ENCODE measurements at regions not wholly inside any gene's neighbourhood (a gene's known extent, or its start where the extent isn't known, plus 50 kb on each side); places are given as distances from the start of the nearest gene placed in this dataset.
"Not testable (repeated sequence)": the region's sequence is repeated elsewhere in the genome, so short reads cannot be mapped to it uniquely, and the experiment has no call there.

DNA sequence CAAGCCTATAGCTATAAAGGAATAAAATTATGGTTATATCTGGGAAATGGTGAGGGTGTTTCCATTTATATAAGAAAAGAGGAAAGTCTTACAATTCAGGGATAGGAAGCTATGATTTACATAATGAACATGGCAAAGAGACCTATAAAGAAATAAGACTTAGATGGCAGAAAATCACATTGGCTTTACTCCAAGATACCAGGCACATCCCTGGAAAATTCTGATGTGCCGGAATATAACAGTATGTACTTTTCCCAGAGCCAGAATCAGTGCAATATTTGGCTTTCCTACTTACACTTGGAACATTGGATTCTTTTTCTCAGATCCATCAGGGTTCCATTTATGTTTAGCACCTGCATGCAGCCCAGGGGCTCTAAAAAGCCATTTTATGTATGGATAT lies 357.8 kb downstream of the CETN3 start:
- no peak for DNase-seq

- no peak for DNase-seq
These were observed 359.5 kb downstream of the CETN3 start for GRCh38 chr5:90050103-90050502.

DNA sequence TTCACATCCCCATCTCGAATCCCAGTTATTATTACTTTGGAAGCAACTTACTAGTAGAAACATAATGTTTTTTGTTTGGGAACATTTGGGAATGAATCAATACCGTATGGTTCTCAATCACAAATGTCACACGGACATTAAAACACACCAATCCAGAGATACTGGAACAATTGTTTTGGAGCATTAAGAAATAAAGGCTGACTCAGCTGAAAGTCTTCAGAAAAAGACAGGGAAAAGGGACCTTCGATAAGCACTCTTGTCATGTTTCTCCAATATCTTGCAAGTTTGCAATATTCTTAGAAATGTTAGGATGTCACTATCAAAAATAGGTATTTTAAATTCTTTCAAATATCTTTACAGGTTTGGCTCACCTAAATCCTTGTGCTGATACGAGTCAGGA lies 362.4 kb downstream of the CETN3 start:
- no peak for DNase-seq

DNA sequence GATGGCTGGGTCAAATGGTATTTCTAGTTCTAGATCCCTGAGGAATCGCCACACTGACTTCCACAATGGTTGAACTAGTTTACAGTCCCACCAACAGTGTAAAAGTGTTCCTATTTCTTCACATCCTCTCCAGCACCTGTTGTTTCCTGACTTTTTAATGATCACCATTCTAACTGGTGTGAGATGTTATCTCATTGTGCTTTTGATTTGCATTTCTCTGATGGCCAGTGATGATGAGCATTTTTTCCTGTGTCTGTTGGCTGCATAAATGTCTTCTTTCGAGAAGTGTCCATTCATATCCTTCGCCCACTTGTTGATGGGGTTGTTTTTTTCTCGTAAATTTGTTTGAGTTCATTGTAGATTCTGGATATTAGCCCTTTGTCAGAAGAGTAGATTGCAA lies 369.5 kb downstream of the CETN3 start:
- DNase-seq, result not testable (repeated sequence)

GRCh38 chr5:90037646-90038045 lies 371.9 kb downstream of the CETN3 start:
- DNase-seq, result no peak

GRCh38 chr5:90022711-90023053 lies 386.9 kb downstream of the CETN3 start:
- DNase-seq, result no peak

DNA sequence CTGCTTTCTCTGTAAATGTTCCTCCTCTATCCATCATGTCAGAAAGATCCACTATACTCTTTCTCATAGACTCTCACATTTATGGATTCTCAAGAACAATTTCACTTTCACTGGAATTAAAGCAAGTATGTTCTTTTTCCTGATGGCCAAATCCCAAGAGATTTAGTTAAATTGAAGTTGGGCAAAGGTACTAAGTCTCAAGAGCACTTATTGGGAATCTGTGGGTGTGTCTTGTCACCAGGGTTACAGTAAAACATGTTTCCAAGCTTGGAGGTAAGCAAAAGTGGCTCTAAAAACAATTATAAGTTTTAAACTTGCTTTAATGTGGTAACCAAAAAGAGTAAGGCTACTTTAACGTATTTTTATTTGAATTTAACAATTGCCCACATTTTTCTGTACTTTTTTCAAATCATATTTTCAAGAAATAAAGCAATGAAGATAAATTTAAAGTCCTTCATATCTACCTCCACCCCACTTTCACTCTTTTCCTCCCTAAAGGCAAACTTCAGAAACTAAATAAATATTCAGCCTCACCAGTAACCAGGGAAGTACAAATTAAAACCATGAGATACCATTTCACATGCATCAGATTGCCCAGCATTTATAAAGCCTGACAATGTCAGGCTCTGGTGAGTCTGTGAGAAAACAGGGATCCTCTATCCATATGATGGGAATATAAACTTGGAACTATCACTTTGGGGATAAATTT lies 387.4 kb downstream of the CETN3 start:
- no peak for DNase-seq

DNA sequence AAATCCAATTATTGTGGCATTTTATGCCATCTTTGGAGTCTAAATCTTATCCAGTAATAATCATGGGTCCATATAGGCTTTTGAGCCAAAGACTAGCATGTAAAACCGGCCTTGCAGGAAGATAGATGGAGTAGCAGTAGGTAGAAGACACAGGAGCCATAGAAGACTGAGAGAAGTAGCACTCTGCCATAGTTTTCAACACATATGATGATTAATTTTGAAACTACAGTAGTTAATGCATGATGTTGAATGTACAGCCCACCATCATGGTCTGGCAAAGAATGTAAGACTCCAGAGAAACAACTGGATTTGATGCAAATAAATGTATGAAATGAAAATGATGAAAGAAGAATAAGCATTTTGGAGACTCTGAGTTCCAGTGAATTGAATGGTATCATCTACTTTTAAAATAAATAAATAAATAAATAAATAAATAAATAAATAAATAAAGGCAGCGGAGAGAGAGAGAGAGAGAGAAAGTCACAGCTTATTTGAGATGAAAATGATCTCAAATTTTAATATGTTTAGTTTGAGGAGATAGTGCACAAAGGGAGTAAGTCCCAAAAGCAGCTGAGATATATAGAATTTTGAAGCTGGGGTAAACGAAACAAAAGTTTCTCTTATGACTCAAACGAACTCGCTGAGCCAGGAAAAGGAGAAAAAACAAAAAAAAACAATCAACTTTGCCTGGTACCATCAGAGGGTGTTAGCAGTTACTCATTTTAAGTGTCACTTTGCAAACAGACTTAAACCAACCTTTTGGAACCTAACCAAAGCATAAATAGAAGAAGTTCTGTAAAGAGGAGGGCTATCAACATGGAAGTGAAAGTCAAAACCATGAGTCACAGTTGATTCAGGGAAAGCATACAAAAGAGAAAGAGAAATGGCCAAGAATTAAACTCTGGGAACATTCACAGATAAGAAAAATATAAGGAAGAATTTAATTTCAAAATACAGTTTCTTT lies 388.7 kb downstream of the CETN3 start:
- DNase-seq, result no peak

DNA sequence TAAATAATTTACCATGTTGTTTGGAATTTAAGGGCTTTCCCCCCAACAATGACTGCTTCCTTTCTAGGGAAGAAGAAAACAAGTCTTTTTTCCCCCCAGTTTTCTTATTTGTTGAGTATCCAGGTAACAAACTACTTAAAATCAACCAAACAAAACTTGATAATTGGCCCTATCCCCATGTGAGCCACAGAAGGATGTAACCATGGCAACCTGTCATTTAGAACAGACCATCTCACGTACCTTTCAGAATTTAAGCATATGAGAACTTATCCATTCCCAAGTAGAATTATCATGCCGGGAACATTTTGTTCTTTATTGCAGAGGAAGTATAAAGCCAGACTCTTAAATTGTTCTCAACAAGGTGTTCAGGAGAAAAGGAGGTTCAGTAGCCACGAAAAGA lies 392.3 kb downstream of the CETN3 start:
- no peak for DNase-seq

DNA sequence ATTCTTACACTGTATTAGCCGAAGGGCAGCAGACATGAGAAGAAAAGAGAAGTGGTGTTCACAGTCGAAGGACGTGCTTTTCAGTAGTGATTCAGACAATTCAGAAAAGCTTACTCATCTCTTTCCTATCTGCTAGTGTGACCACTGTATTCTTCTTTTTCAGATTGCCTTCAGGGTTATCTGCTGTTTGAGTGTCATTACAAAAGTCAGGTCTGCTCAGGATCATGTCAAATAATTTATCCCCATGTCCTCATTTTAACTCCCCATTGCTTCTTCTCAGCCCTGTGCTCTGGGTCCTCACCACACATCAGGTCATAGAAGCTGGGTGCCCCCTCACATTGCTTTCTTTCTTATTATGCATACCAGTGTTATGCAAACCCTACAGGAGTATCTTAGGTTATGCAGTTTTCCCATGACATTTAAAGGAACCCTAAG lies 394.0 kb downstream of the CETN3 start:
- DNase-seq, result no peak

DNA sequence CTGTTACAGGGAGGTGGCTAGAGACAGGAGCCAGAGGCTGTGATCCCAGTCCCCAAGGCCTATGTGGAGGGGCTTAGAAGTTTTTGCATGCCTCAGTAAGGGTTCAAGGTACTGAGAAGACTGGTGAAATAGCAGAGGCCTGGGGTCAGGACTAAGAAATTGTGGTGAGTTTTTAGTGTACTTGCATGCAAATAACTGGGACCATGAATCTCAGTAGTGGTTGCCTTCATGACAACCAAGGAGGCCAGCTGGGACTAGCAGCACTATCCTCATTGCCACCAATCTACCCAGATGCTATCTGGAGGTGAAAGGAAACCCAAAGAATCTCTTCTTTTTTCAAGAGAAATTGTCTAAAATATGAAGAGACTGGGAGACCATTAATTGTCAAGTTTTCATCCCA lies 395.1 kb downstream of the CETN3 start:
- no peak for DNase-seq

DNA sequence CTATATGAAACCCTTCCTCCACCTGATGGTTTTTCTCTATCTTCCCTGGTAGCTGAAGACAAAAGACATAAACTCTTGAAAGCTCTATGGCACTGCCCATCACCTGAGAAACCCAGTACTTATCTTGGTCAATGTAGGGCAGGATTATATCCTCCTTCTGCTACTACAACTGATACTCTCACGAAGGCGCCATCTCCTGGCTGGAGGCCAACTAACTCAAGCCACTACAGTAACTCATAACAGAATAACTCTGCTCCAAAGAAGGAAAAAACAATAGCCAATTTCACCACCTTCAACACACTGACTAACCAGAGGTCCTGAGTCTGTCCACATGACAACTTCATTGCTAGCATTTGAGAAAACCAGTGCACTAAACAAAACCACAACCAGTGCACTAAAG lies 409.2 kb downstream of the CETN3 start:
- no peak for DNase-seq

- no peak for DNase-seq
These were observed 410.8 kb downstream of the CETN3 start for GRCh38 chr5:89998519-89999305.

DNA sequence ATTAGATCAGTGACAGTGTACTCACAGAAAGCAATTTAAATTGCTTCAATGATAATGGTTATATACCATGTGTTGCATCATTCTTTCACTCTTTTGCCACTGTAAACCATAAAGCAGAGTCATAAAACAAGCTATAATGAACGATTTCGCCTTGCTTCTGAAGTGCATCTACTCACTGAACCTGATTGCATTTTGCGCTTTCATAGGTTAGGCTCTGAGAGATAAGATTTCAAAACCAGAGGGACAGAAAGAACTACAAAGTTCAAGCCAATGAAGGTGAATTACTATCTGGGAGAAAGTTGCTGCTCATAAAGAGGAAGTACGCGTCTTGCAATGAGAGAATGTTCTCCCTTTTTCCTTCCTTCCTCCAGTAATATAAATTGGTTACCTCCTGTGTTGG lies 412.7 kb downstream of the CETN3 start:
- no peak for DNase-seq

GRCh38 chr5:89996335-89996734 lies 413.2 kb downstream of the CETN3 start:
- DNase-seq, result no peak

DNA sequence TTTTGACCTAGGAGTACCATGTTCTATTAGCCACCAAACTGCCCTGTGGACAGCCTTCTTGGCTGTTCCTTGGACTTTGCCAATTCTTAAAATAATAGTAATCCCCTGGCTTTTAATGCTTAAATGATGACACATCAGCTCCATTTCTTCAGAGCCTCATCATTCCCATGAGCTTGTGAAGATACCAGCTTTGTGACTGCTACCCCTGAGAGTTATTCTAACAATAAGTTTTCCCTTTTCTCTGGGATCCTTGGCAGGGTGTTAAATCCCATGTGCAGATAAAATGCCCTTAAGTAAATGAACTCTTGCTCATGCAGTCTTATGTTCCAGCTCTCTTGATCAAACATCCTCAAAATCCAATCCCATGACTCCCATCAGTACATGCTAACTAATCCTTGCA lies 415.3 kb downstream of the CETN3 start:
- no peak for DNase-seq

DNA sequence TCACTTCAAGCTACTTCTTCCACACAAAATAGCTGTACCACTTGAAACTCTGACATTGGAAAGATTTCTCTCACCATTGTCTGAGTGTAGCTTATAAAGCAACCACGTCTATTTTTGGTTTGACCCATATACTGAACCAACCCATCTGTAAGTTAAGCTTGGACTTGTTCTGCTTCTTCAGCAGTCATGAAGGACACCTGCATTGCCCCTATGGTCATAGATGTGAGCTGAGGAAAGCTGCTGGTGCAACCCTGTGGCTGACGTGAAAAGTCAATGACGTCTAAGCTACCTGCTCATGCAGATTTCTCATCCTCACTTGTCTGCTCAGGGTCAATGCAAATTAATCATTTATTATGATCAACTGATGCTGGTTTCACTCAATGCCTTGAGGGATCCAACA lies 417.4 kb downstream of the CETN3 start:
- no peak for DNase-seq

- no peak for DNase-seq
These were observed 418.0 kb downstream of the CETN3 start for GRCh38 chr5:89991592-89991991.

GRCh38 chr5:89989776-89990175 lies 419.8 kb downstream of the CETN3 start:
- no peak for DNase-seq

DNA sequence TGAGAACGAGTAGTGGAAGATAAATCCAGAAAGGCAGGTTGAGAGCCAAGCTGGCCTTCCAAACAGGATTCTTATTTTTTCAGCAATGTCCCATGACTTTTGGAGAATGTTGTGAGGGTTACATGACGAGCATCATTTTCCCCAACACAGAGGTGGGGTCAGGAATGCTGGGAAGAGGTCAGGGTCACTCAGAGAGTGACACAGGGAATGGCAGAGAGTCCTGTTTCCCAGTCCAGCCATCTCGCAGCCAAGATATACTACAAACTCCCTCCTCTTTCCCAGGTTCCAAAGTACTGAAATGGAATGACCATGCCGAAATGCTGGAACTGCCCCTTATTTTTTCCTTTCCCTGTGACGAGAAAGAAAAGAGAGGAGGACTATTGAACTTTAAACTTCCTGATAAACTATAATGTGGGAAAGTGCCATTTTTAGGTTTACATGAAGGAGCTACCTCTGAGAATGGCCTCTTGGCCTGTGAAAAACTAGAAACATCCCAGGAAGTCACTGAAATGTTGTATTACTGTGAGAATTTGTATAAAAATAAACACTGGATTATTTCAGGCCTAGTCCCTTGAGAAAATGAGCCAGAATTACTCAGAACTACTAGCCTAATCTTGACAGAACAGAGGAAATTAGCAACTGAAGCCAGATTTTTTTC lies 420.4 kb downstream of the CETN3 start:
- no peak for DNase-seq

DNA sequence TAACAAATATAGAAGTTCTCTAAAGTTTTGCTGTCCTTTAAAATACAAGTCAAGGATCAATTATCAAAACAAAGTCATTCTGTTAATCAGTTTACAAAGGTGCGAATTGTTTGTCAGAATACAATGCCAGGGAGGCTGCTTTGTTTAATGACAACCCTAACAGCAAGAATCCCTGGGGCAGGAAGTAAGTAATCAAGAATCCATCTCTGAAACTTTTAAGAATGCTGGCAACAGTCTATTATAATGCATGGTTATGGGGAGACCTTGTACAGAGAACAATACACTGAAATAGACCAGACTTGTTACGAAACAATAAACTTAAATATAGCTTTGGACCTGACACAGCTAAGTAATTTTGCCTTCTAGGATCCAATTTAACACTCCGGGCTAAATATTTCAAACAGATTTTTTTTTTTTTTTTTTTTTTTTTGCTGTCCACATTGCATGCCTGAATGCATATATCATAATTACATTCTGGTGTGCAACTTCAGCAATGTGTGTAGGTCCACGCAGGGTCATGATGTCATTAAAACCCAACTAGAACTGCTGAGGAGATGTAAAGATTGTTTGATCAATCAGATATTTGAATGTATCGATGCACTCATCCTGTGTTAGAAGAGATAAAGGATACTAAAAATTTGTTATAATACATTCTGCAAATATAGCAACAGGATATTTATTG lies 421.3 kb downstream of the CETN3 start:
- DNase-seq, result no peak

DNA sequence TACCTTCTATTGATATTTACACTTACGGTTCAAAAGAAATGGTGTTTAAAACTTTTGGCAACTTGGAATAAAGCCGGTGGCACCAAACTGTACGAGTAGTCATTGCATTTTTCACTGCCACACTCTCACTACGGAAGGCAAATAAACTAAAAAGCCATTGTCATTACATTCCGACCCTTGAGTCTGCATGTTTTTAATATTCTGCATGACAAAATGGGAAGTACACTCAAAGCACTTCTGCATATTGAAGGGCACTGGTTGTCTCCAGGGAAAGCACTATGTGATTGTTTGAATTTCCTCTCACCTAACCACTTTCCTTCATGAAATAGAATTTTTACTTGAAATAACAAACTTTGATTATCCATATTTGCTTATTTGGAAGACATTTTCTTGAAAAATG lies 426.3 kb downstream of the CETN3 start:
- DNase-seq, result no peak

All from stimulated activated CD4-positive, alpha-beta T cell treated with anti-CD3 and anti-CD28 coated beads, Interleukin-15, amount 100 ng/mL, for 24 hours (primary cell).